ENCODE measurements at regions not wholly inside any gene's neighbourhood (a gene's known extent, or its start where the extent isn't known, plus 50 kb on each side); places are given as distances from the start of the nearest gene placed in this dataset.

GRCh38 chr18:78860117-78860516 is 119.5 kb upstream of the SALL3 start:
- H3K9ac ChIP-seq: no peak overlapping the region
- H2AFZ ChIP-seq: no peak overlapping the region
- 26 to 28% methylated on average over 11 of the region's 11 CpGs for whole genome bisulfite sequencing, 2 experiments (ENCODE audit: low coverage in 1 of 2, low lambda C conversion rate in 2 of 2, missing lambda C conversion rate in 2 of 2)
- H3K27me3 ChIP-seq (replicated peaks; ENCODE audit: insufficient read depth): no peaks in the 10 kb centered on the region
- H3K4me3 ChIP-seq: no peak overlapping the region
- no peaks in the 10 kb centered on the region for H3K36me3 ChIP-seq (ENCODE audit: low read depth)
- no peaks in the 10 kb centered on the region for H3K9me2 ChIP-seq (ENCODE audit: insufficient read depth)
- H3K9me3 ChIP-seq (ENCODE audit: low read depth): no peaks in the 10 kb centered on the region
- H4K20me1 ChIP-seq (ENCODE audit: insufficient read depth): no peaks in the 10 kb centered on the region
- no peaks in the 10 kb centered on the region for H3K79me2 ChIP-seq (ENCODE audit: insufficient read depth)
- H3K4me2 ChIP-seq (ENCODE audit: unreplicated experiment): no peak overlapping the region
- H3F3A ChIP-seq (ENCODE audit: insufficient read depth): no peaks in the 10 kb centered on the region
- no peak for DNase-seq
- no peak overlapping the region for H3K27ac ChIP-seq
- in situ Hi-C loops (cut with MboI): no loop called here
- H3K4me1 ChIP-seq (ENCODE audit: insufficient read depth): no peaks in the 10 kb centered on the region
- TF ChIP-seq EZH2phosphoT487 (IDR thresholded peaks at IDR 0.05; ENCODE audit: insufficient read depth, low read depth): no peak
- no peak for TF ChIP-seq EZH2 (IDR thresholded peaks at IDR 0.05; ENCODE audit: insufficient read depth, poor library complexity, severe bottlenecking)

GRCh38 chr18:78861116-78861515 is 118.5 kb upstream of the SALL3 start:
- H3F3A ChIP-seq (ENCODE audit: insufficient read depth): no peaks in the 10 kb centered on the region
- WGBS, 2 experiments (ENCODE audit: low coverage in 1 of 2, low lambda C conversion rate in 2 of 2, missing lambda C conversion rate in 2 of 2): 7 to 8% methylated on average over 11 of the region's 11 CpGs
- no peaks in the 10 kb centered on the region for H3K4me1 ChIP-seq (ENCODE audit: insufficient read depth)
- no peak overlapping the region for H3K4me2 ChIP-seq (ENCODE audit: unreplicated experiment)
- H2AFZ ChIP-seq: no peak overlapping the region
- no peaks in the 10 kb centered on the region for H3K36me3 ChIP-seq (ENCODE audit: low read depth)
- no peak overlapping the region for H3K4me3 ChIP-seq
- H3K27me3 ChIP-seq (replicated peaks; ENCODE audit: insufficient read depth): no peaks in the 10 kb centered on the region
- H3K27ac ChIP-seq: no peak overlapping the region
- in situ Hi-C loops (cut with MboI): no loop called here
- H3K79me2 ChIP-seq (ENCODE audit: insufficient read depth): no peaks in the 10 kb centered on the region
- no peaks in the 10 kb centered on the region for H3K9me3 ChIP-seq (ENCODE audit: low read depth)
- no peaks in the 10 kb centered on the region for H4K20me1 ChIP-seq (ENCODE audit: insufficient read depth)
- TF ChIP-seq EZH2phosphoT487 (IDR thresholded peaks at IDR 0.05; ENCODE audit: insufficient read depth, low read depth) (no peak), EZH2 (IDR thresholded peaks at IDR 0.05; ENCODE audit: insufficient read depth, poor library complexity, severe bottlenecking) (no peak)
- no peak overlapping the region for H3K9ac ChIP-seq
- no peak for DNase-seq
- H3K9me2 ChIP-seq (ENCODE audit: insufficient read depth): no peaks in the 10 kb centered on the region

GRCh38 chr18:78861706-78862105 is 117.9 kb upstream of the SALL3 start:
- TF ChIP-seq EZH2phosphoT487 (IDR thresholded peaks at IDR 0.05; ENCODE audit: insufficient read depth, low read depth) (no peak), EZH2 (IDR thresholded peaks at IDR 0.05; ENCODE audit: insufficient read depth, poor library complexity, severe bottlenecking) (no peak)
- no peaks in the 10 kb centered on the region for H3K9me3 ChIP-seq (ENCODE audit: low read depth)
- 16 to 25% methylated on average over 7 of the region's 7 CpGs for WGBS, 2 experiments (ENCODE audit: low coverage in 1 of 2, low lambda C conversion rate in 2 of 2, missing lambda C conversion rate in 2 of 2)

GRCh38 chr18:78862395-78862794 is 117.2 kb upstream of the SALL3 start:
- no peaks in the 10 kb centered on the region for H3K9me3 ChIP-seq (ENCODE audit: low read depth)
- no peak overlapping the region for H2AFZ ChIP-seq
- no peaks in the 10 kb centered on the region for H4K20me1 ChIP-seq (ENCODE audit: insufficient read depth)
- H3K4me2 ChIP-seq (ENCODE audit: unreplicated experiment): no peak overlapping the region
- H3F3A ChIP-seq (ENCODE audit: insufficient read depth): no peaks in the 10 kb centered on the region
- no peaks in the 10 kb centered on the region for H3K79me2 ChIP-seq (ENCODE audit: insufficient read depth)
- H3K27ac ChIP-seq: no peak overlapping the region
- TF ChIP-seq EZH2 (IDR thresholded peaks at IDR 0.05; ENCODE audit: insufficient read depth, poor library complexity, severe bottlenecking): no peak
- H3K9me2 ChIP-seq (ENCODE audit: insufficient read depth): no peaks in the 10 kb centered on the region
- DNase-seq: no peak
- 38 to 41% methylated on average over 9 of the region's 9 CpGs for WGBS, 2 experiments (ENCODE audit: low coverage in 1 of 2, low lambda C conversion rate in 2 of 2, missing lambda C conversion rate in 2 of 2)
- H3K4me1 ChIP-seq (ENCODE audit: insufficient read depth): no peaks in the 10 kb centered on the region
- H3K36me3 ChIP-seq (ENCODE audit: low read depth): no peaks in the 10 kb centered on the region
- no peaks in the 10 kb centered on the region for H3K27me3 ChIP-seq (replicated peaks; ENCODE audit: insufficient read depth)
- no peak overlapping the region for H3K4me3 ChIP-seq
- in situ Hi-C loops (cut with MboI): no loop called here
- no peak overlapping the region for H3K9ac ChIP-seq

More at GRCh38 chr18:78861706-78862105, 117.9 kb upstream of the SALL3 start:
- in situ Hi-C loops (cut with MboI): no loop called here
- Histone ChIP-seq H3K27me3 (replicated peaks; ENCODE audit: insufficient read depth) (no peaks in the 10 kb centered on the region), H3F3A (ENCODE audit: insufficient read depth) (no peaks in the 10 kb centered on the region), H3K4me2 (ENCODE audit: unreplicated experiment) (no peak overlapping the region), H3K9me2 (ENCODE audit: insufficient read depth) (no peaks in the 10 kb centered on the region), H3K4me1 (ENCODE audit: insufficient read depth) (no peaks in the 10 kb centered on the region), H3K9ac (no peak overlapping the region), H4K20me1 (ENCODE audit: insufficient read depth) (no peaks in the 10 kb centered on the region), H3K36me3 (ENCODE audit: low read depth) (no peaks in the 10 kb centered on the region), H2AFZ (no peak overlapping the region), H3K4me3 (no peak overlapping the region), H3K79me2 (ENCODE audit: insufficient read depth) (no peaks in the 10 kb centered on the region), H3K27ac (no peak overlapping the region)
- no peak for DNase-seq

- no peaks in the 10 kb centered on the region for H3K79me2 ChIP-seq (ENCODE audit: insufficient read depth)
- H3K36me3 ChIP-seq (ENCODE audit: low read depth): no peaks in the 10 kb centered on the region
- H3K9me3 ChIP-seq (ENCODE audit: low read depth): no peaks in the 10 kb centered on the region
- no peak overlapping the region for H3K4me3 ChIP-seq
- no peak overlapping the region for H2AFZ ChIP-seq
- WGBS, 2 experiments (ENCODE audit: low coverage in 1 of 2, low lambda C conversion rate in 2 of 2, missing lambda C conversion rate in 2 of 2): 17% methylated on average over 5 of the region's 5 CpGs
- H3K4me2 ChIP-seq (ENCODE audit: unreplicated experiment): no peak overlapping the region
- TF ChIP-seq EZH2 (IDR thresholded peaks at IDR 0.05; ENCODE audit: insufficient read depth, poor library complexity, severe bottlenecking) (no peak), EZH2phosphoT487 (IDR thresholded peaks at IDR 0.05; ENCODE audit: insufficient read depth, low read depth) (no peak)
- H3K27ac ChIP-seq: no peak overlapping the region
- in situ Hi-C loops (cut with MboI): no loop called here
- DNase-seq: no peak
- H3K9me2 ChIP-seq (ENCODE audit: insufficient read depth): no peaks in the 10 kb centered on the region
- no peaks in the 10 kb centered on the region for H4K20me1 ChIP-seq (ENCODE audit: insufficient read depth)
- no peaks in the 10 kb centered on the region for H3K4me1 ChIP-seq (ENCODE audit: insufficient read depth)
- no peaks in the 10 kb centered on the region for H3K27me3 ChIP-seq (replicated peaks; ENCODE audit: insufficient read depth)
- H3F3A ChIP-seq (ENCODE audit: insufficient read depth): no peaks in the 10 kb centered on the region
- no peak overlapping the region for H3K9ac ChIP-seq
These were observed 114.5 kb upstream of the SALL3 start for GRCh38 chr18:78865056-78865598.
